PC-9 (cell line): ENCODE measurements at regions not wholly inside any gene's neighbourhood (a gene's known extent, or its start where the extent isn't known, plus 50 kb on each side); places are given as distances from the start of the nearest gene placed in this dataset.
"Not testable (repeated sequence)": the region's sequence is repeated elsewhere in the genome, so short reads cannot be mapped to it uniquely, and the experiment has no call there.

Source experiments
- BruUV-seq: library from RNA; stranded (reverse); fragments of 400-500 nt; replicated peaks from 2 replicates; lab custom pipeline; 2021; lab: Mats Ljungman, UMichigan
- CTCF ChIA-PET: fragments of 300-600 bp; sonication (Branson Sonifier 250); formaldehyde crosslinking; loops from one replicate; lab custom pipeline; 2022; ENCODE audit warnings: antibody characterized with exemption; lab: Charles Lee
- POLR2A ChIA-PET: fragments of 300-600 bp; sonication (Branson Sonifier 250); formaldehyde crosslinking; loops from one replicate; lab custom pipeline; 2022; ENCODE audit warnings: antibody characterized with exemption; ENCODE audit not compliant: unreplicated experiment; lab: Charles Lee
- DNase-seq, 2 experiments: peaks; one replicate each; pipeline versions ENCODE4 v3.0.0 to v3.0.0-alpha.2; 2015 to 2022; ENCODE audit warnings: mixed read lengths in 1 of 2
- H2AFZ ChIP-seq: fragments of 200-600 bp; sonication (generic); 2 replicates; pipeline ENCODE4 v1.8.1; 2017; ENCODE audit warnings: antibody characterized with exemption
- H3F3A ChIP-seq: fragments of 200-600 bp; sonication (generic); 2 replicates; pipeline ENCODE4 v1.8.1; 2017; ENCODE audit warnings: antibody characterized with exemption, mild to moderate bottlenecking, low read depth; ENCODE audit not compliant: insufficient read depth
- H3K27ac ChIP-seq: fragments of 200-600 bp; sonication (generic); 2 replicates; pipeline ENCODE4 v1.6.1; 2016; ENCODE audit warnings: mixed run types
- H3K27me3 ChIP-seq: fragments of 200-600 bp; sonication (generic); 2 replicates; pipeline ENCODE4 v1.6.1; 2016; ENCODE audit warnings: low read depth, mixed run types; ENCODE audit not compliant: insufficient read depth
- H3K36me3 ChIP-seq: fragments of 200-600 bp; sonication (generic); 2 replicates; pipeline ENCODE4 v1.6.1; 2016; ENCODE audit warnings: low read depth, mixed run types
- H3K4me1 ChIP-seq: fragments of 200-600 bp; sonication (generic); replicated peaks from 2 replicates; pipeline ENCODE4 v1.6.1; 2016; ENCODE audit warnings: mixed run types; ENCODE audit not compliant: insufficient read depth
- H3K4me2 ChIP-seq: fragments of 200-600 bp; sonication (generic); 2 replicates; pipeline ENCODE4 v1.6.1; 2017; ENCODE audit warnings: mixed run types
- H3K4me3 ChIP-seq: fragments of 200-600 bp; sonication (generic); 2 replicates; pipeline ENCODE4 v1.6.1; 2016; ENCODE audit warnings: mixed run types
- H3K79me2 ChIP-seq: fragments of 200-600 bp; sonication (generic); 2 replicates; pipeline ENCODE4 v1.6.1; 2017; ENCODE audit warnings: low read depth, mixed run types
- H3K9me2 ChIP-seq: fragments of 200-600 bp; sonication (generic); 2 replicates; pipeline ENCODE4 v1.8.1; 2017; ENCODE audit warnings: mild to moderate bottlenecking; ENCODE audit not compliant: insufficient read depth
- H3K9me3 ChIP-seq: fragments of 200-600 bp; sonication (generic); 2 replicates; pipeline ENCODE4 v1.8.1; 2016; ENCODE audit warnings: low read depth; ENCODE audit not compliant: insufficient read depth
- H4K20me1 ChIP-seq: fragments of 200-600 bp; sonication (generic); 2 replicates; pipeline ENCODE4 v1.8.1; 2017; ENCODE audit not compliant: insufficient read depth
- EZH2 ChIP-seq: fragments of 200-600 bp; sonication (generic); IDR thresholded peaks from 2 replicates; pipeline ENCODE4 v1.8.0; 2017; ENCODE audit warnings: antibody characterized with exemption, low read depth
- intact Hi-C: fragments of 100-400 bp; cut with micrococcal nuclease; formaldehyde crosslinking; loops from one replicate; pipeline ENCODE4 v1.10.0; 2022; ENCODE audit not compliant: unreplicated experiment
- TF ChIP-seq, protein P1 (sequence below): fragments of 200-600 bp; sonication (generic); conservative IDR thresholded peaks from 2 replicates; pipeline ENCODE4 v1.6.1; 2017; ENCODE audit warnings: mixed run types, antibody characterized with exemption, mild to moderate bottlenecking, moderate library complexity

DNA sequence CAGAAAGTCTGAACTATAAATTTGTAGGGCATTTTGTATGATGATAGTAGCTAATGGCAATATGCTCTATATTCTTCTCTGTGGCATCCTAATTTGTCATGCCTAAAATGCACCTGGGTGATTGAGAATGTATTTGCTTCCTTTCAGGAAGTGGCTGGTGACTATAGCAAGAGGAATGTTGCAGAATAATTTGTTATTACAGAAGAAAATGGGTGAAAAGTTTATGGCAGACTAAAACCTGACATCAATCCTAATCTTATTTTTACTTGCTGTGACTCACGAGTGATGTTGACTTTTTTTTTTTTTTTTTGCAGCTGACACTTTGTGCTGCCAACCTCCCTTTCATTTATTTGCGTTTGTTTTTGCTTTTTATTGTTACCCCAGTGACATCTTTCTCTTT lies 141.1 kb downstream of the MSL3 start:
- H3K4me2 ChIP-seq: peak overlapping the region; percentile 55
- CTCF ChIA-PET: no interaction called here

DNA sequence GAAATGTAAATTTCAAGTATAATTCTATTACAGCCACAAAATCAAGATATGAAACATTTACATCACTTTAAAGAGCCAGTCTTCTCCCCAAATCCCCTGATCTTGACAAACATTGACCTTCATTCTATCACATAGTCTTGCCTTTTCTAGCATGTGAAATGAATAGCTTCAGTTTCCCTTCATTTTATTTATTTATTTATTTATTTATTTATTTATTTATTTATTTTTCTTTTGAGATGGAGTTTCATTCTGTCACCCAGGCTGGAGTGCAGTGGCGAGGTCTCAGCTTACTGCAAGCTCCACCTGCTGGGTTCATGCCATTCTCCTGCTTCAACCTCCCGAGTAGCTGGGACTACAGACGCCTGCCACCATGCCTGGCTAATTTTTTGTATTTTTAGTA lies 147.9 kb downstream of the MSL3 start:
- H3K4me1 ChIP-seq, POLR2A ChIA-PET, DNase-seq, H3K4me3 ChIP-seq, H3K27me3 ChIP-seq, H4K20me1 ChIP-seq, BruUV-seq, H3K9me3 ChIP-seq, H3K36me3 ChIP-seq, H3K4me2 ChIP-seq, H3F3A ChIP-seq, H3K79me2 ChIP-seq, CTCF ChIA-PET, H3K9me2 ChIP-seq, H2AFZ ChIP-seq, H3K27ac ChIP-seq: not testable (repeated sequence)
- intact Hi-C loops: loop anchor here (5.0 to 10.0 kb wide), 3 partner anchors 134 to 371 kb away; partner anchors contain the start of gene MSL3

More for the DNA sequence above, 141.1 kb downstream of the MSL3 start:
- Histone ChIP-seq H3K4me3 (no peak overlapping the region; the same call in 1 of the 2 replicates), H3K4me1 (peaks cover 29% of the 10 kb centered on the region), H3K27ac (peak overlapping the region; percentile 83), H3K9me2 (no peaks in the 10 kb centered on the region), H3K9me3 (no peaks in the 10 kb centered on the region; the same call in 1 of the 2 replicates), H3F3A (peaks cover 10% of the 10 kb centered on the region), H3K79me2 (no peaks in the 10 kb centered on the region), H4K20me1 (no peaks in the 10 kb centered on the region), H3K27me3 (no peaks in the 10 kb centered on the region), H2AFZ (no peak overlapping the region), H3K36me3 (no peaks in the 10 kb centered on the region)
- BruUV-seq: no TSS peak
- intact Hi-C loops: loop anchor here (1.0 kb wide), 2 partner anchors 69 to 108 kb away; no protein-coding TSS in a partner anchor
- TF ChIP-seq, protein P1, sequence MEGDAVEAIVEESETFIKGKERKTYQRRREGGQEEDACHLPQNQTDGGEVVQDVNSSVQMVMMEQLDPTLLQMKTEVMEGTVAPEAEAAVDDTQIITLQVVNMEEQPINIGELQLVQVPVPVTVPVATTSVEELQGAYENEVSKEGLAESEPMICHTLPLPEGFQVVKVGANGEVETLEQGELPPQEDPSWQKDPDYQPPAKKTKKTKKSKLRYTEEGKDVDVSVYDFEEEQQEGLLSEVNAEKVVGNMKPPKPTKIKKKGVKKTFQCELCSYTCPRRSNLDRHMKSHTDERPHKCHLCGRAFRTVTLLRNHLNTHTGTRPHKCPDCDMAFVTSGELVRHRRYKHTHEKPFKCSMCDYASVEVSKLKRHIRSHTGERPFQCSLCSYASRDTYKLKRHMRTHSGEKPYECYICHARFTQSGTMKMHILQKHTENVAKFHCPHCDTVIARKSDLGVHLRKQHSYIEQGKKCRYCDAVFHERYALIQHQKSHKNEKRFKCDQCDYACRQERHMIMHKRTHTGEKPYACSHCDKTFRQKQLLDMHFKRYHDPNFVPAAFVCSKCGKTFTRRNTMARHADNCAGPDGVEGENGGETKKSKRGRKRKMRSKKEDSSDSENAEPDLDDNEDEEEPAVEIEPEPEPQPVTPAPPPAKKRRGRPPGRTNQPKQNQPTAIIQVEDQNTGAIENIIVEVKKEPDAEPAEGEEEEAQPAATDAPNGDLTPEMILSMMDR: no peak
- no peak for TF ChIP-seq EZH2
- POLR2A ChIA-PET: interaction anchor here (0.6 to 1.1 kb wide), 2 partner anchors 67 to 69 kb away, joined by 3 to 6 read pairs; no protein-coding TSS in a partner anchor
- peak; percentile 5 to 89 for DNase-seq

DNA sequence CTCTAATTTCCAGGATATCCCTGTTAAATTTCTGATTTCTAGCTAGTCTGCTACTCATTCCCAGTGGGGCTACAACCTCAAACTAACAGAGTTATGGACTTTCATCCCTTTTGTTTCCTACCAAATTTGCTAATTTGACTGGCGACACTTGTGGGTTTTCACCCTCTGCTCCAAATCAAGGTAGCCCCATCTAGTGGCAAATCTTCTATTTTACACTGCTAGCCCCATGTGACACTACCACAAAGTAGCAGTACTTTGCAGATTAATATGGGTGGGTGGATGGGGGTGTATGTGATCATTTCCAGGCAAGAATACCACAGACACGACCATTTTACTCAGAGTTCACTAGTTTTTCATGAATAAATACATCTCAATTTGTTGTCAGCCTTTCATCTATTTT lies 150.3 kb downstream of the MSL3 start:
- ChIA-PET CTCF (interaction anchor here (0.7 kb wide), 2 partner anchors 65 to 104 kb away, joined by 3 to 4 read pairs; no protein-coding TSS in a partner anchor), POLR2A (no interaction called here)
- no peak for DNase-seq
- Histone ChIP-seq H3K4me3 (no peak overlapping the region), H3F3A (no peaks in the 10 kb centered on the region), H3K9me2 (no peaks in the 10 kb centered on the region), H3K4me1 (no peaks in the 10 kb centered on the region), H2AFZ (no peak overlapping the region), H3K36me3 (no peaks in the 10 kb centered on the region), H3K9me3 (no peaks in the 10 kb centered on the region), H3K27me3 (no peaks in the 10 kb centered on the region), H3K4me2 (no peak overlapping the region), H3K79me2 (no peaks in the 10 kb centered on the region), H4K20me1 (no peaks in the 10 kb centered on the region), H3K27ac (no peak overlapping the region)
- intact Hi-C loops: loop anchor here (5.0 to 10.0 kb wide), 3 partner anchors 136 to 374 kb away; partner anchors contain the start of gene MSL3
- BruUV-seq: no TSS peak
- TF ChIP-seq EZH2: no peak
- TF ChIP-seq, protein P1: peak; percentile 52

DNA sequence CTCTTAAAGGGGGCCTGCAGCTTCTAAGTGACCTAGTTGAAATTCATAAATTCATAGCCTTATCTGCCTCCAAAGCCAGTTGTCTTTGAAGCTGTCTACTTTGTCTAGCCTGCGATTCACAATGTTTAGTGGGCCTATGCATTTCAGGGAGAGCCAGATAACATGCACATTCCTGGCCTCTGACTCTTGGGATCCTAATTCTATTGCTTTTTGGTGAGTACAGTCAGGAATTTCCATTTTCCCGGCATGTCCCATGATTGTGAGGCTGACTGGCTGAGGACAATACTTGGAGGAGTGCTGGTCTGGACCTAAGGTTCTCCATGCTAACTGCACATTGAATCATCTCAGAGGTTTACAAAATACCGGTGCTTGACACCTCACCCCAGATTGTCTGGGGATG lies 155.0 kb downstream of the MSL3 start:
- TF ChIP-seq, protein P1: no peak
- no peak for TF ChIP-seq EZH2
- POLR2A ChIA-PET: no interaction called here
- H3K9me2 ChIP-seq: no peaks in the 10 kb centered on the region
- CTCF ChIA-PET: no interaction called here
- no peaks in the 10 kb centered on the region for H3K79me2 ChIP-seq
- H3K4me3 ChIP-seq: no peak overlapping the region
- H3K36me3 ChIP-seq: no peaks in the 10 kb centered on the region
- BruUV-seq: no TSS peak
- no peak overlapping the region for H2AFZ ChIP-seq
- H3F3A ChIP-seq: no peaks in the 10 kb centered on the region
- H4K20me1 ChIP-seq: no peaks in the 10 kb centered on the region
- no peak overlapping the region for H3K27ac ChIP-seq
- no peak overlapping the region for H3K4me2 ChIP-seq
- intact Hi-C loops: no loop called here
- H3K27me3 ChIP-seq: no peaks in the 10 kb centered on the region
- no peaks in the 10 kb centered on the region for H3K9me3 ChIP-seq
- DNase-seq: no peak
- H3K4me1 ChIP-seq: no peaks in the 10 kb centered on the region
